SKM-1 (cell line): ENCODE measurements at regions not wholly inside any gene's neighbourhood (a gene's known extent, or its start where the extent isn't known, plus 50 kb on each side); places are given as distances from the start of the nearest gene placed in this dataset.

Experiments
- DNase-seq: peaks from one replicate; lab custom pipeline; 2025; ENCODE audit not compliant: unreplicated experiment; lab: John Stamatoyannopoulos, UW

DNA sequence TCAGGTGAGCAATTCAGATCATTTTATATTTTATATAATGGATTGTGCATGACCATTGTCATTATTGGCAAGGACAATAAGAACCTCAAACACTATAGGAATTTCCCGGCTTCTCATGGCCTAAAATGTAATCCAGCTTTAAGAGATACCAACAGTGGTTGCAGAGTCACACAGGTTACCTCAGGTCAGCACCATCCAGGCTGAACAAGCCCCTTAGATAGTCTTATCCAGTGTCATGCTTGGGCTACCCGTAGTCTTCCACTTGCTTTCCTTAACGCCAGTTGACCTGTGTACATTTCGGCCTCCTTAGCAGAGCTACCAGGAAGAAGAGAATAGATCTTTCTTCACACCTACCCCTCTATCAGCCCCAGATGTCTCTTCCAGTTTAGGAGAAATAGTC, 293.3 kb upstream of the SYT4 start:
- no peak for DNase-seq

DNA sequence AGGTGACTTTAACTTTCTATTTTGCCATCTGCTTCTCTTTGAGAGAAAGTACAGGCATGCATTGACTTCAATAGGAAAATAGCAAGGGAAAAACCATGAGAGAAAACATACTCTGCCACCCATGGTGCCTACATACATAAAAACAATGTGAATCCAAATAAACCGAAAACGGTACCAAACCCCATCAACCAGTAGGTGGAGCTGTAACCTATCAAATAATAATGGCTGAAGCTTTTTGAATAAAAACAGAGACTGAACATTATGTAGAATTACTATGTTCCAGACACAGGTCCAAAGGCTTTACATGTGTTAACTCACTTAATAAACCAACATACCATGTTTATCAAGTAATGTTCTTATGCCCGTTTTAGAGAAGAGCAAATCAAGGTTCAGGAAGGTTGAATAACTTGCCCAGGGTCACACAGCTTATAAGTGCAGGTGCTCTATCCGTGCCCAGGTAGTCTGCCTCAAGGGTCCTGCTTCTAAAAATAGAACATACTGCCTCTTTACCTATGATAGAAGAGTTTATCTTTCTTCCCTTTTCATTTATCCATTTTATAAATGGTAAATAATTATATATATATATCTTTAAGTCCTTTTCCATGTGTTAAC, 293.9 kb upstream of the SYT4 start:
- peak; percentile 11 for DNase-seq

DNA sequence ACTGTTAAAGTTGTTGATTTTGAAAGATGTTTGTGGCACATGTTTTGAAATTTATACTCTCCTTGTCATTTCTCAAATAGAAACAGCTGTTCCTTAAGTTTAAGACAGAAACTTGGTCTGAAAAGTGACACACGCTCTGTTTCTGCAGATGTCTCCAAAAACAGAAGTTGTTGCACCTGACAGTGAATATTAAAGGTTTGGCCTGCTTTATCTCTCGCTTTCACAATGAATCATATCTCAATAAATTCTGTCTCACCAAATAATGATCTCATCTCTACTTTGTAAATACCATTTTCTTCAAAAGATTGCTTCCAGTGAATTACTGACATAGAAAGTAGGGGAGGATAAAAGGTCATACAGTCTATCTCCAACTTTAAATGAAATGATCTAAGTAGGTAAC, 294.9 kb upstream of the SYT4 start:
- no peak for DNase-seq

DNA sequence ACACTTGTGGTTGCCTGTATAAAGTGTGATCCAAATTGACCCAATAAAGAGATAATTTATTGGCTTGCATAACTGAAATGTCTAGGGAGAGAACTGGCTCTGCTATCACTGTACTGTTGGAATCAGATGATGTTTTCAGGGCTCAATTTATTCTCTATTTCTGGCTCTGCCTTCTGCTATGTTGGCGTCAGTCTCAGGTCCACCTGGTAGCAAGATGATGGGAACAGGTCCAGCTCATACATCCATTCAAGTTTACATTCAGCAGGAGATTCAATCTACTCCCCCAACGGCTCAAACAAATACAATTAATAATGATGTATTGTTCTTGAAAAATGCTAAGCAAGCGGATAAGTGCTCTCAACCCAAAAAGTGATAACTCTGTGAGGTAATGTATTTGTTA, 297.7 kb upstream of the SYT4 start:
- no peak for DNase-seq

DNA sequence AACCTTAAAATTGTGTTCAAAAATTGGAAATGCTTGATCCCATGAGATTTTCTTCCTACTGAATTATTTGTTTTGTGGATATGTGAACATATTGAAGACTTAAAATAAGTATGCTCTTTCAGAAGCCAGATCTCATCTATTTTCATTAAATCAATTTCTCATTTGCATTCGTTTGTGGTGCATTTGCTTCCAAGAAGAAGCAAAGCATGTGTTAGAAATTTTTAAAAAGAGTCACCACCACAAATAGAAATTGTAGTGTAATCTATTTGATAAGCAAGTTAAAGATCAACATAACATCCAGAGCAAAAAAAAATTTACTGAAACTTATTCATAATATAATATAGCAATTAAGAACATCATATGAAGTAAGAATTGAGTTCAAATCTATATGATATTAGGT, 300.9 kb upstream of the SYT4 start:
- DNase-seq = no peak

DNA sequence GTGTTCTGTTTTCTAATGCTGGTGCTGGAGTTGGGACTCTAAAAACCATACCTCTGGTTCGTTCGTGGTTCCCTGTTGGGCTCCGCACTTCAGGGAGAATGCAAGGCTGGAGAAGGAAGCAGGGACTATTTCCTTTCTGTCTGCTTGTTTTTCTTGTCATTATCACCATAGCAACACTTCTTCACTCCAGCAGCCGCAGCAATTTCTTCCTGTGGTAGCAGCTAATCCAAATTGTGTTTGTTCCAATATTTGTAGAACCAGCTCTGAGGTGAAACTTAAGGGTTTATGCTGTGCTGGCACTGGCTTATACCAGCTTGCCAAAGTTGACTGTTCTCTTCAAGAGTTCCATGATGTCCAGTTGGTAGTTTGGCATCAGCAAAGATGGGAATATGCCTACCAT, 301.4 kb upstream of the SYT4 start:
- no peak for DNase-seq

DNA sequence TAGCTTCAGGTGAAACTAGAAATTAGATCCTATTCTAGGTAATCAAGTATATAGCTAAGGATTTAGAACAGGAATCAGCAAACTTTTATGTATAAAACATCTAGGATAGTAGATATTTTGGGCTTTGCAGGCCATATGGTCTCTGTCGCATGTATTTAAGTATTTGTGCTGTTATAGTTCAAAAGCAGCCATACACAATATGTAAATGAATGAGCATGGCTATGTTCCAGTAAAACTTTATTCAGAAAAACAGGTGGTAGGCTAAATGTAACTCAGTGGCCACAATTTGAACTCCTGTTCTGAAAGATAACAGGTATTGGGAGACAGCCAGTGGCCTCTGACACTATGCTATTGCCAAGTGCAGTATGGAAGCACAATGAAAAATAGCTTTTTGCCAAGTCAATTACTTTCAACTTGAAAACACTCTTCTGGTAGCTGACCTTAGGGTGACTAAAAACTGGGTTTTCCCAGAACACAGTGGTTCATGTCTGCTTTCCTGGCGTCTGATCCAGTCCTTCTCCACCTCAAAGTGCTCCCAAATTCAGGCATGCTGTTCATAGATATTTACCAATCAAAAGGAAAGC, 304.7 kb upstream of the SYT4 start:
- DNase-seq = no peak

DNA sequence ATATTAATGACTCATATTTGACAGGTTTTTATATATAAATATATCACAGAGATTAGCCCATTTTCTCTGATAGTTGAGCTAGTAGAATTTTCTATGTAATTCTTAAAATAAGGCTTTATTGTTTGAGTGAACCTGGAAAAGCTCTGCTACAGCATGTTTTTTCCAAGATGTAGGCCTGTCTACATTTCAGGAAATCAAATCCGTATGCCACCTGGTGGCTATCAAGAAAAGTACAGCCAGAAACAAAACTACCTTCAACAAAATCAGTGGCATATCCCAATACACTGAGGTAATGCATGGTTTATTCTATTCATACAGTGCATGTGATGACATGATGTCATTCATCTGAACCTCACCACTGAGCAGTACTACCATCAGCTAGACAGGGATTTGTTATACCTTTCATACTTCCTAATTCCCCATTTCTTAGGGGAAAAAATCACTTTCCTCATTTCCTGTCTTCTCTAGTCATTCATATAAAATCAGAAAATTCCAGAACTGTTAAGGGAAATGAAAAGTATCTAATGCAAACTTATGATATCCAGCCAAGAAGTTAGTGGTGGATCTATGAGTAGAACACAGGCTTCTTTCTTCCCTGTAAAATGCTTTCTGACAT, 310.4 kb upstream of the SYT4 start:
- peak; percentile 8 for DNase-seq

DNA sequence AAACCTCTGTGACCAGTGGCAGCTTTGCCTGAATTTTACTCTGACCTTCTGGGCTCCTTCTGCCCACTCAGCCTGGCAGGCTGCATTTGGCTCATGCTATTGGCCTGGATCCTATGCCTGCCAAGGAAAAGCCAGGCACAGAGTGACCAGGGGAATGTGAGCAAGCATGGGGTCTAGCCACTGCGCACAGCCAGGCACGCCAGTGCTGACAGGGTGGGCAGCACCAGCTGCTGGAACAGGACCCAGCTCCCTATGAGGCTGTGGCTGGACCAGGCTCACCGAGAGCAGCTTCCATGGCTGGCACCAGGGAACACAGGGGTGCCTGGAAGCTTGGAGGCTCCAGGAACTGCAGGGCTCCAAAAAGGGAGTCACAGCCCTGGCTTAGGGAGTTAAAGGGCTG, 311.5 kb upstream of the SYT4 start:
- DNase-seq = no peak

DNA sequence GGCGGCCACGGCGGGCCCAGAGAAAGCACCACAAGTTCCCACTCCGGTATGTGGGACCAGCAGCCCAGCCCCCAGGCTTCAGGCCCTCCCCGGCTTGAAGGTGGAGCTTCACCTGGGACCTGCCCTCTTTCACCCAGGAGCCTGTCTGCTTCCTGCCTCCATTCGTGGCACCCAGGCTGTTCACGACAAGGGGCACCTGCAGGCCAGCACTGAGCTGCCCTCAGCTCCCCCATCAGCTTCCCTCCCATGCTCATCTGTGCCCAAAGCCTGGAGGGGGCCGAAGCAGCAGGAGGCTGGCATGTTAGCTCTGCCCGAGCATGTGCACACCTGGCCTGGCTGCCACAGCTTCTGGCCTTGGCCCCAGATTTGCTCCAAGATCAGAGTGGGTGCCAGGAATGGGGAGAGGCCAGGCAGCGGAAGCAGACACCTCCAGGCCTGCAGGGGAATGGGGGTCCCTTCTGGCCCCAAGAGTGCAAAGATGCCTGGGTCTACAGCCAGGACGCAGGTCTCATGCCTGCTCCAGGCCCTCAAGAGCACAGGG, 312.4 kb upstream of the SYT4 start:
- DNase-seq = no peak

DNA sequence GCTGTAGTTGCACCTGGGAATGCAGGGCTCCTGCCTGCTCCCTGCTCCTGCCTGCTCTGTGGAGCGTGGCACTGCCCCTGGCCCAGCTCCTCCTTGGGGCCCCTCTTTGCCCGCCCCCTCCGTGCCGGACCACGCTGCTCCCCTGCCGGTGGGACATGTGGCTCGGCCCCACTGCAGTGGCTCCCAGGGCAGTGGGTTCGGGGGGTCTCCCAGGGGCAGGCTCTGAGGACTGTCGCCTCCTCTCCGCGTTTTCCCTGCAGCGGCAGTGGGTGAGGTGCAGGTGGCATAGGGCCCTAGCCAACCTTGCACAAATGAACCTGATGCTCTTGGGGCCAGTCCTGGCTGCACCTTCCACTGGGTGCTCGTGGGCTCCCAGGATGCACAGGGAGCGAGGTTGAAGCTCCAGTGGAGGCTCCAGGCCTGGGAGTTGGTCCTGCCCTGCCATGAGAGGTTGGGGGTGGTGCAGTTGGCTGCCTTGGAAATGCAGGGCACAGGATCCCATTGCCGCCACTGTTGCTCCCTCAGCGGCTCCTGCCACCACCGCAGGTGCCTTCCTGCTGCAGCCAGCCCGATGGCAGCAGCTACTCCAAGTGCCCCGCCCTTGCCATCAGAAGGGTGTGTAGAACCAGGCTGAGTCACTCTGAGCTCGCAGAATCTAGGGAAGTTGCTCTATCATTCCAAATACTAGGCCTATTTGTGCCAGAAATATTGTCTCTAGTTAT, 313.1 kb upstream of the SYT4 start:
- no peak for DNase-seq

DNA sequence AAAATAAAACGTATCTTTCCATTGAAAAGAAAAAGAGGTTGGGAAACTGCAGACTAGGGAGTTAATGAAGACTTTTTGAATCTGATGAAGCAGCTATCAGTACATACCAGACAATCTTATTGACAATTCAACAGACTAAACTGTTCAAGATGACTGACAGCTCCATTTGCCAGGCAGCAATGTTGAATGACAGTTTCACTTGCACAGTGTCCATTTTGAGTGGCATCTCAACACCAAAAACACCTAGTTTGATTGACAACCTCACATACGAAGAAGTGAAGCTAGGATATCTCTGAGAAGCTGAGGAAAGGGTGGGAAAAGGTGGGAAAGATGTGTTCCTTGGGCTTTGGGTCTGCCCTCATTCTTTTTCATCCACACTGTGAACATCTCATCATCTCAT, 315.0 kb upstream of the SYT4 start:
- DNase-seq = no peak

DNA sequence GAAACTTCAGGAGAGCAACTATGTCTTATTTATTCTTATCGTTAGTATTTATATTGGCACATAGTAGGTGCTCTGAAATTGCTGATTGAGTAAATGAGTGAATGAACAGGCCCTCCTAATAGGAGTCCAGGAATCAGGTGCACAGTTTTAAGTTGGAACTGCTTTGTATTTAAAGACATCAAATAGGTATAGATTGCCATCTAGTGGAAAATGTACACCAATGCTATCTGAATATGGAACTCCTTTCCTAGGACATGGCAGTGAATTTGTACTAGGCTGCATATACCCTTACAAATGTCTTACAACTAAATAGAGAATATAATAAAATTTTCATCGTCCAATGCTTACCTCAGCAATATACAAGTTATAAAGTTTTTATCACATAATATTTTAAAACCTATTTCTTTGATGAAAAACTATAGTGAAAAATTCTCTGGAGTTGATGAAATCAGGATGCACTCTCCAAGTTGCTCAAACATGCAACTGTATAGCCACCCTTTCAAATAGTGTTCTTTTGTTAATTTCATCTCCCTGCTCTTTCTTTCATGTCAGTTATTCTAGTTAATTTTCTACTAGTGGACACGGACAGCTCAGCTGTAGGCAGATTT, 318.9 kb upstream of the SYT4 start:
- DNase-seq = peak; percentile 8

DNA sequence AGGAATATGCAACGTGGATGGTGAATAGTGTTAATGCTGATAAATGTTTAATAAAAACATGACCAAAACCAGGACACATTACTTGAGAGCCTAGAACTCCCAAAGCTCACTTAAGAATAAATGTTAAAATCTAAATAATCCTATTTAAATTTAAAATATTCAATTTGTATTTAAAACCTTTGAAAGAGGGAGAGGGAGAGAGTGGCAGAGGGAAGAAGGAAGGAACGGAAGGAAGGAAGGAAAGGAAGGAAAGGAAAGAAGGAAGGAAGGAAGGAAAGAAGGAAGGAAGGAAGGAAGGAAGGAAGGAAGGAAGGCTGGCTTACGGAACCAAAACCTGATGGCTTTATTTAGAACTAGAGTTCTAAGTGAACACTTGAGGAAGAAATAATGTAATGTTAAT, 324.1 kb upstream of the SYT4 start:
- DNase-seq = no peak

DNA sequence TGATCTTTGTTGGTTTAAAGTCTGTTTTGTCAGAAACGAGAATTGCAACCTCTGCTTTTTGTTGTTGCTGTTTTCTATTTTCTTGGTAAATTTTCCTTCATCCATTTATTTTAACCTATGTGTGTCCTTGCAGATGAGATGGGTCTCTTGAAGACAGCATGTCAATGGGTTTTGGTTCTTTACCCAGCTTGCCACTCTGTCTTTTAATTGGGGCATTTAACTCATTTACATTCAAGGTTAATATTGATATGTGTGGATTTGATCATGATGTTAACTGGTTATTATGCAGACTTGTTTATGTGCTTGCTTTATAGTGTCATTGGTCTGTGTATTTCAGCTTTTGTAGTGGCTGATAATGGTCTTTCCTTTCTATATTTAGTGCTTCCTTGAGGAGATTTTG, 327.9 kb upstream of the SYT4 start:
- no peak for DNase-seq

DNA sequence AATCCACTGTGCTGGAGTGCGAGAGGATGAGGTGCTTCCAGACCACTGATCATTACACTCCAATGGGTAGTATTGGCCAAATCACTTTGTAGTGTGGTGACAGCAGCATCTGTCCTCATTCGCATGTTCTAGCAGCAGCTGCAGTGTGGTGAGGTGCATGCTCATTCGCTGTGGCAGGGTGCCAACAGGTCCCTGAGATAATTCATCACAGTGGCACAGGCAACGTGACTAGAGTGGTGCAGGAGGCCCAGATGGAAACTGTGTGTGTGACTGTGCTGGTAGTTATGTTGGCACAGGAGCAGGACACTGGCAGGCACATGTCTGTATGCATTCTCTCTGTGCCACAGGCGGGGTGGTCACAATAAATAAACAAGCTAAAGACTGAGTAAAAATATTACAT, 329.5 kb upstream of the SYT4 start:
- DNase-seq = no peak

DNA sequence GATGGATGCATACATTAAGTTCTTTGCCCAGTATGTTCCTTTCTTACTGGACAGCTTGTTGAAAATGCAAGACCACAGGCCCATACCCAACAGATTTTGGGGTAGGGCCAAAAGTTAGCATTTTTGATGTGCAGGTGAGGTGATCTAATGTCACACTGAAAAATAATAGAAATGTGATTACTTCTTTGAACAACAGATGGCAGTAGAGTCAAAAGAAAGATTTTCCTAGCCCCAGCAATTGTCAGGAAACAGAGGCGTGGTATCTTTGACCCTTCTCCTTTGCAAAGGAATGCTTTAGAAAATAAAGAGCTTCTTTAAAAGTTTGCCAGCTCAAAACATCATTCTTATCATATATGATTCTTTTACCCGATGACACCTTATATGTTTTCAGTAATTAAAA, 343.6 kb upstream of the SYT4 start:
- DNase-seq = peak; percentile 5

DNA sequence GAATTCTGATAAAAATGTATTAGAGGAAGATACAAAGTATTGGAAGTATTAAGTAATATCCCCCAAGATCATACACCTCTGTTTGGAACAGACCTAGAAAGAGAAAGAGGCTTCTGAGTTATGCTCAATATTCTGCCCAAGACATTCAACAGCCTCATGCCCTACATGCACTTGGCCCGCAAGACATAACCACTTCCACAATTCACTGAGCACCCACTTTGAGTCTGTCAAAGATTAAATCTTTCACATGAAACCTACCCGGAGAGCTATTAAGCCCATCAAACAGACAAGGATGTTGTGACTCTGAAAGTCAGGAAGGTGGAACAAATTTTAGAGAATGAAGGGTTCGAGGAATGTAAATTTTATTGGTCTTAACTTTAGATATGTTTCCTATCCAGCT, 344.7 kb upstream of the SYT4 start:
- DNase-seq = no peak

DNA sequence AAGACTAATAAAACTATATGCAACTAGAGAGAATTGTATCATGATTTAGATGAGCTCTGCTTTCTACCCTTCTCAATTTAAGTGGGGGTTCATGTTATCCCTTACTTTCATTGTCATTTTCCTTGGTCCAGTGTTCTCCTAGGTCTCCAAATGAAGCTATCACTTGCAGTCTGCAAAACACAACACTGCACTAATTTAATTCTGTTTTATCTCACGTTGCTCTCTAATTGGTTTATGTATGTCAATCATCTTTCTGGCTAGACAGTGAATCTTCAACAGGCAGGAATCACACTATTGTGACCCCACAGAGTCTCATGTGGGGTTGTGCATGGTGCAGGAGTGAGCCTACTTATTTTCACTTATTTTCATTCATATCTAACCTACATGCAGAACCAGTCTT, 348.3 kb upstream of the SYT4 start:
- DNase-seq = no peak

DNA sequence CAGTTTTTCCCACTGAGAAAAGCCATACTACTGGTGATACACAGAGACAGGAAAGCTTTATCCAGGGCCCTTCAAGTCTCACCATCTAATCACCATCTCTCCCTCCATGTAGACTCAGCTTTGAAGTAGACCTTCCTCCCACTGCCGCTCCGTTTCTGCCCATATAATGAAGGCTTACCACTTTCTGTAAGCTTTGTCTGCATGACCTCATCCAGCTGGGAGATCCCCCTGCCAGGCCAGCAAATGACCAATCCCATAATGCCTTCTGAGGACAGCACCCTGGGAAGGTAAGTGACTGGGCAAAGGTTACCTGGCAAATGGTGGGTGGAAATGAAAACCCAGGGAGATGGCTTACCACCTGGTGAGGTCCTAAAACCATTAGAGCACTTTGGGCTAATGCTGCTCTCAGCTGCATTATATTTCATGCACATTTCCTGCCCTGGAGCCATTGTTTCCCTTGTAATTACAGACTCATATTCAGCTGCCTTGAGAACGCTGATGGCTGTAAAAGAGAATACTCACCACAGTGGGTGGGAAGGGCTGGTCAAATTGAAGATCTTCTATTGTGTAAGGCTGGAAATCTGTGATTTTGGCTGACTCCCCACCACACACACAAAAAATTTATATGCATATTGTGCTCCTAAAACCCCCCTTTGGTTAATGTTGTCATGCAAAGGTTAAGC, 350.7 kb upstream of the SYT4 start:
- no peak for DNase-seq

DNA sequence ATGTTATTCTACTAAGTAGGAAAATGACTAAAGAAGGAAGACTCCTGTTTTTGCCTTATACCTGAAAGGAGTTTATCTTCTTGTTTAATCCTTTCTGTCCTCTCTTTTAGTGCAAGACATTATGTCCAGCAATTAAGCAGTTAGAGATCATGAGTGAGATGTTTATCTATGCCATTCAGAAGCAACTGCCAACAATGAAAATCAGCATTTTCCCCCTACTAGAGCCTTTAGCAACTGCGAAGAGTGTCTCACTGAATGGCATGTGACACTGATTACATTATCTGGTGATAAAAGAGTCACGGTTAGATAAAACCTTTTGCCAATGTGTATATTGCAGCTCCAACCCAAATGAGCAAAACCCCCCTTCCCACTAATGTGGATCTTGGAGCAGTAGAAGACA, 357.7 kb upstream of the SYT4 start:
- no peak for DNase-seq
